ENCODE measurements at regions not wholly inside any gene's neighbourhood (a gene's known extent, or its start where the extent isn't known, plus 50 kb on each side); places are given as distances from the start of the nearest gene placed in this dataset.

DNA sequence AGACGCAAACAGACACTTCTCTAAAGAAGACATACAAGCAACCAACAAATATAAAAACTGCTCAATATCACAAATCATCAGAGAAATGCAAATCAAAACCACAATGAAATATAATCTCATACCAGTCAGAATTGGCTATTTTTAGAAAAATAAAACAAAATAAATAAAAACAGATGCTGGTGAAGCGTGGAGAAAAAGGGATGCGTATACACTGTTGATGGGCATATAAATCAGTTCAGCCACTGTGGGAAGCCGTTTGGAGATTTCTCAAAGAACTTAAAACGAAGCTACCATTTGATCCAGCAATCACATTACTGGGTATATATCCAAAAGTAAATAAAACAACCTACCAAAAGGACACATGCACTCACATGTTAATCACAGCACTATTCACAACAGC lies 206.2 kb downstream of the HNMT start:
- TF ChIP-seq, protein P1, sequence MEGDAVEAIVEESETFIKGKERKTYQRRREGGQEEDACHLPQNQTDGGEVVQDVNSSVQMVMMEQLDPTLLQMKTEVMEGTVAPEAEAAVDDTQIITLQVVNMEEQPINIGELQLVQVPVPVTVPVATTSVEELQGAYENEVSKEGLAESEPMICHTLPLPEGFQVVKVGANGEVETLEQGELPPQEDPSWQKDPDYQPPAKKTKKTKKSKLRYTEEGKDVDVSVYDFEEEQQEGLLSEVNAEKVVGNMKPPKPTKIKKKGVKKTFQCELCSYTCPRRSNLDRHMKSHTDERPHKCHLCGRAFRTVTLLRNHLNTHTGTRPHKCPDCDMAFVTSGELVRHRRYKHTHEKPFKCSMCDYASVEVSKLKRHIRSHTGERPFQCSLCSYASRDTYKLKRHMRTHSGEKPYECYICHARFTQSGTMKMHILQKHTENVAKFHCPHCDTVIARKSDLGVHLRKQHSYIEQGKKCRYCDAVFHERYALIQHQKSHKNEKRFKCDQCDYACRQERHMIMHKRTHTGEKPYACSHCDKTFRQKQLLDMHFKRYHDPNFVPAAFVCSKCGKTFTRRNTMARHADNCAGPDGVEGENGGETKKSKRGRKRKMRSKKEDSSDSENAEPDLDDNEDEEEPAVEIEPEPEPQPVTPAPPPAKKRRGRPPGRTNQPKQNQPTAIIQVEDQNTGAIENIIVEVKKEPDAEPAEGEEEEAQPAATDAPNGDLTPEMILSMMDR (IDR thresholded peaks at IDR 0.05), result no peak
- TF ChIP-seq EP300 (IDR thresholded peaks at IDR 0.05) (no peak), POLR2A (IDR thresholded peaks at IDR 0.05; ENCODE audit: low read depth) (no peak), POLR2AphosphoS5 (IDR thresholded peaks at IDR 0.05) (no peak)
- DNase-seq (ENCODE audit: extremely low spot score), result no peak
- H3K9me3 ChIP-seq, result peaks cover 0 to 12% (median 3%) of the 10 kb centered on the region in 4 donors
- no peaks in the 10 kb centered on the region for H3K4me1 ChIP-seq
- no peaks in the 10 kb centered on the region for H3K27me3 ChIP-seq
- H3K4me3 ChIP-seq, result no peak overlapping the region
- WGBS, result 78% methylated on average over 5 of the region's 5 CpGs
- H3K36me3 ChIP-seq, result no peaks in the 10 kb centered on the region
- intact Hi-C loops (cut with DNase I), result no loop called here
- H3K27ac ChIP-seq (replicated peaks in 1 of 4), result no peak overlapping the region

DNA sequence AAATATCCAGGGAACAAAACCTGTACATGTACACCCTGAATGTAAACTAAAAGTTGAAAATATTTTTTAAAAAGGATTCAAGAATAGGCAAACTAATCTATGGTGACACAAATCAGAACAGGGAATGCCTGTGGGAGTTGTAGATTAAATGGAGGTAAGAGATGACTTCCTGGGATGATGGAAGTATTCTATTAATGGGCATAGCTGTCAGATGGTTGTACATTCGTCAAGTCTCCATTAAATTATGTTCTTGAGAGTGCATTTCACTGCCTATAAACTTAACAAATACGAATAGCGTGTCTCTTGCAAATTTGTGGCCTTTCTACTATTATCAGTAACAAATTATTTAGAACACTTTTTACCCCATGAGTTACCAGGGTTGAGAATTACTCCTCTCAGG lies 207.0 kb downstream of the HNMT start:
- no peak overlapping the region for H3K27ac ChIP-seq (replicated peaks in 1 of 4)
- DNase-seq (ENCODE audit: extremely low spot score), result no peak
- no peaks in the 10 kb centered on the region for H3K4me1 ChIP-seq
- no peaks in the 10 kb centered on the region for H3K36me3 ChIP-seq
- no peak overlapping the region for H3K4me3 ChIP-seq
- no peaks in the 10 kb centered on the region for H3K27me3 ChIP-seq
- peaks cover 0 to 7% (median 0%) of the 10 kb centered on the region in 4 donors for H3K9me3 ChIP-seq
- intact Hi-C loops (cut with DNase I), result no loop called here
- WGBS, result 47% methylated on average over 3 of the region's 3 CpGs
- TF ChIP-seq POLR2A (IDR thresholded peaks at IDR 0.05; ENCODE audit: low read depth) (no peak), POLR2AphosphoS5 (IDR thresholded peaks at IDR 0.05) (no peak), EP300 (IDR thresholded peaks at IDR 0.05) (no peak)
- TF ChIP-seq, protein P1 (IDR thresholded peaks at IDR 0.05), result no peak

DNA sequence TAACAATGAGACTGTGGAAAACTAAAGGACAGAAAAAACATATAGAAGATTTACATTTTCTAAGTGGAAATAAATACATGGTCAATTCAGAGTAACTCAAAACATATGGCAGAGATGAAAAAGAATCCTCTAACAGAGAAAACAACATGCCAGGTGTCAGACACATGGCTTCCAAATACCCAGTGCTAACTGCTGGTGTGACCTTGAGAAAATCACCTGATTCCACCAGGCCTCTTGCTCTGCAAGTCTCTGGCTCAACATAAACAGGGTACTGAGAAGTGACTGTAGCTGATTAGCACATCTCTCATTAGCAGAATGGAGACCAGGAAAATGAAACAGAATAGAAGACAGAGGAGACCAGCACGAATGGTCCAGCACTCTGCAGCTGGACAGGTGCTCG lies 210.8 kb downstream of the HNMT start:
- H3K4me3 ChIP-seq, result no peak overlapping the region
- peaks cover 0 to 5% (median 0%) of the 10 kb centered on the region in 4 donors for H3K4me1 ChIP-seq
- 86% methylated on average over 2 of the region's 2 CpGs for WGBS
- intact Hi-C loops (cut with DNase I), result no loop called here
- H3K27me3 ChIP-seq, result no peaks in the 10 kb centered on the region
- no peak overlapping the region for H3K27ac ChIP-seq (replicated peaks in 1 of 4)
- DNase-seq (ENCODE audit: extremely low spot score), result no peak
- no peaks in the 10 kb centered on the region for H3K36me3 ChIP-seq
- no peaks in the 10 kb centered on the region for H3K9me3 ChIP-seq
- TF ChIP-seq EP300 (IDR thresholded peaks at IDR 0.05), result no peak
- TF ChIP-seq POLR2A (IDR thresholded peaks at IDR 0.05; ENCODE audit: low read depth), result no peak
- TF ChIP-seq POLR2AphosphoS5 (IDR thresholded peaks at IDR 0.05), result no peak
- TF ChIP-seq, protein P1 (IDR thresholded peaks at IDR 0.05), result no peak

DNA sequence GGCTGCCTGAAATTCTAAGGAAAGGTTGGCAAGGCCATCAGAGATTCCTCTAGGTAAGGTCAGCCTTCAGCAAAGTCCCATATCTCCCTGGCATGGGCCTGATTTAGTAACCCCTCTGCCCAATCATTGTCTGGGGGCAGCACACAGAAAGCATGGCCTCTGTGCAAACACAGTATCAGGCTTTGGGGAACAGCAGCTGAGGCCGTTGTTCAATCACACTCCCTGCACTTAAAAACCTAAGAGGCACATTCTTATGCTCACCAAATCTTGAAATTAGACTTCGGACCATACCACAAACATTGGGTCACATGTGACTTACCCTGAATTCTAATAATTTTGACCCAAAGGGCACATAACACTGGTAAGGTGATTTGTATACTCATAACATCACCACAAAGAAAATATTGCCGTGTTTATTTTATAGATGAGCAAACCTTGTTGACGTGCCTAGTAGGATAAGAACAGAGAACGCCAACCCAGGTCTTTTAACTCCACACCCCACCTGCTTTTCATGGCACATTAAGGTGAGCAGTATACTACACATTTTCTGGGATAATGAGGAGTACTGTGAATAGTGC lies 212.7 kb downstream of the HNMT start:
- Histone ChIP-seq H3K9me3 (no peaks in the 10 kb centered on the region), H3K4me3 (no peak overlapping the region), H3K36me3 (no peaks in the 10 kb centered on the region), H3K27me3 (no peaks in the 10 kb centered on the region), H3K4me1 (peaks cover 0 to 5% (median 0%) of the 10 kb centered on the region in 4 donors), H3K27ac (replicated peaks in 1 of 4) (no peak overlapping the region)
- WGBS, result 92% methylated on average over 5 of the region's 5 CpGs
- DNase-seq (ENCODE audit: extremely low spot score), result no peak
- TF ChIP-seq EP300 (IDR thresholded peaks at IDR 0.05) (no peak), POLR2A (IDR thresholded peaks at IDR 0.05; ENCODE audit: low read depth) (no peak)
- intact Hi-C loops (cut with DNase I), result no loop called here

DNA sequence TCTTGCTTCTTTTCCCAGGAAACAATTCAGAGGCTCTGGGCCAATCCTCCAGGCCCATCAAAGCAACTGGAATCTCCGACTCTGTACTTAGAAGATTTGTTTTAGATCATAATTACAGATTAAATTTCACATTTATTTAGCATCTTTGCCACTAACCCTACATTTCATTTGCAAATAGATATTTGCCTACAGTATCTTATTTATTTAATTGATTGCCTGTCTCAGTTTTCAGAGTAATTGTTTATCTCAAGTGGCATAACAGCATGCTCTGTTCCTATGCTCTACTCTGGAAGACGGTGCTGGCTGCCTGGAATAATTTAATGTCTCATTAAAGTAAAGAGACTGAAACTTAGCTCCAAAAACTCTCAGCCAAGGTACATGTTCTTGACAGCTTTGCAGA lies 213.4 kb downstream of the HNMT start:
- TF ChIP-seq, protein P1 (IDR thresholded peaks at IDR 0.05), result no peak
- TF ChIP-seq EP300 (IDR thresholded peaks at IDR 0.05) (no peak), POLR2A (IDR thresholded peaks at IDR 0.05; ENCODE audit: low read depth) (no peak), POLR2AphosphoS5 (IDR thresholded peaks at IDR 0.05) (no peak)
- no peaks in the 10 kb centered on the region for H3K36me3 ChIP-seq
- 56% methylated on average over 2 of the region's 2 CpGs for WGBS

More for the DNA sequence above, 213.4 kb downstream of the HNMT start:
- Histone ChIP-seq H3K27ac (replicated peaks in 1 of 4) (no peak overlapping the region), H3K4me3 (no peak overlapping the region), H3K4me1 (peaks cover 0 to 5% (median under 1%) of the 10 kb centered on the region in 4 donors), H3K27me3 (no peaks in the 10 kb centered on the region), H3K9me3 (no peaks in the 10 kb centered on the region)
- intact Hi-C loops (cut with DNase I), result no loop called here
- DNase-seq (ENCODE audit: extremely low spot score), result no peak

Measured in esophagus muscularis mucosa (tissue), 4 donors.